ENCODE measurements at regions not wholly inside any gene's neighbourhood (a gene's known extent, or its start where the extent isn't known, plus 50 kb on each side); places are given as distances from the start of the nearest gene placed in this dataset.

GRCh38 chr5:91850031-91850430, 466.9 kb upstream of the ARRDC3 start:
- no peak for TF ChIP-seq CTCF (IDR thresholded peaks at IDR 0.05)
- TF ChIP-seq POLR2A (IDR thresholded peaks at IDR 0.05) = no peak
